ENCODE measurements at regions not wholly inside any gene's neighbourhood (a gene's known extent, or its start where the extent isn't known, plus 50 kb on each side); places are given as distances from the start of the nearest gene placed in this dataset.

GRCh38 chr2:176427549-176427948, 158.3 kb downstream of the MTX2 start:
- TF ChIP-seq CREM (CRISPR knock-in tag; IDR thresholded peaks at IDR 0.05) (no peak), CTCF (IDR thresholded peaks at IDR 0.05) (no peak)

All from WTC11 (cell line).